Hepatocyte (in vitro differentiated cells): ENCODE measurements at regions not wholly inside any gene's neighbourhood (a gene's known extent, or its start where the extent isn't known, plus 50 kb on each side); places are given as distances from the start of the nearest gene placed in this dataset.

Experiments
- DNase-seq: peaks from one replicate; pipeline ENCODE4 v3.0.0-alpha.2; 2016; ENCODE audit warnings: low spot score
- H2AFZ ChIP-seq: fragments of 200-600 bp; sonication (generic); 2 replicates; pipeline ENCODE4 v1.6.0; 2016; ENCODE audit warnings: antibody characterized with exemption, mild to moderate bottlenecking
- H3K27ac ChIP-seq: fragments of 200-600 bp; sonication (generic); 2 replicates; pipeline ENCODE4 v1.5.1; 2016; ENCODE audit warnings: mild to moderate bottlenecking
- H3K27me3 ChIP-seq: fragments of 200-600 bp; sonication (generic); 2 replicates; pipeline ENCODE4 v1.6.1; 2016
- H3K36me3 ChIP-seq: fragments of 200-600 bp; sonication (generic); replicated peaks from 2 replicates; pipeline ENCODE4 v1.5.1; 2016; ENCODE audit warnings: low read depth; ENCODE audit not compliant: insufficient read depth
- H3K4me1 ChIP-seq: fragments of 200-600 bp; sonication (generic); 2 replicates; pipeline ENCODE4 v1.5.1; 2016; ENCODE audit warnings: mild to moderate bottlenecking, moderate library complexity; ENCODE audit not compliant: insufficient read depth
- H3K4me2 ChIP-seq: fragments of 200-600 bp; sonication (generic); 2 replicates; pipeline ENCODE4 v1.6.0; 2016
- H3K4me3 ChIP-seq: fragments of 200-600 bp; sonication (generic); 2 replicates; pipeline ENCODE4 v1.5.1; 2016; ENCODE audit warnings: mild to moderate bottlenecking
- H3K79me2 ChIP-seq: fragments of 200-600 bp; sonication (generic); 2 replicates; pipeline ENCODE4 v1.6.0; 2017; ENCODE audit warnings: mild to moderate bottlenecking
- H3K9me2 ChIP-seq: fragments of 200-600 bp; sonication (generic); replicated peaks from 2 replicates; pipeline ENCODE4 v1.6.0; 2017; ENCODE audit warnings: mild to moderate bottlenecking; ENCODE audit not compliant: insufficient read depth
- H3K9me3 ChIP-seq: fragments of 200-600 bp; sonication (generic); 2 replicates; pipeline ENCODE4 v1.5.1; 2016; ENCODE audit warnings: low read depth, mild to moderate bottlenecking
- H4K20me1 ChIP-seq: fragments of 200-600 bp; sonication (generic); 2 replicates; pipeline ENCODE4 v1.6.0; 2016; ENCODE audit warnings: mild to moderate bottlenecking; ENCODE audit not compliant: insufficient read depth, poor library complexity, severe bottlenecking
- CTCF ChIP-seq: fragments of 200-600 bp; sonication (generic); IDR thresholded peaks from 2 replicates; pipeline ENCODE4 v1.5.1; 2016; ENCODE audit warnings: antibody characterized with exemption, mild to moderate bottlenecking; ENCODE audit not compliant: poor library complexity
- EZH2 ChIP-seq: fragments of 200-600 bp; sonication (generic); IDR thresholded peaks from 2 replicates; pipeline ENCODE4 v1.6.1; 2016; ENCODE audit warnings: antibody characterized with exemption, mild to moderate bottlenecking, borderline replicate concordance
- EZH2phosphoT487 ChIP-seq: fragments of 200-600 bp; sonication (generic); IDR thresholded peaks from one replicate; pipeline ENCODE4 v1.6.1; 2018; ENCODE audit warnings: antibody characterized with exemption, mild to moderate bottlenecking, low read depth, moderate library complexity; ENCODE audit not compliant: unreplicated experiment, severe bottlenecking
- WGBS: methylation state at CpG from one replicate; pipeline ENCODE4 v1.1.6; 2016; ENCODE audit warnings: low lambda C conversion rate; ENCODE audit errors: missing lambda C conversion rate; 5-methylcytosine and 5-hydroxymethylcytosine counted together

- Histone ChIP-seq H3K27me3 (no peaks in the 10 kb centered on the region), H3K9me2 (no peaks in the 10 kb centered on the region), H3K27ac (peak overlapping the region; percentile 87), H3K4me3 (no peak overlapping the region), H3K4me2 (peak overlapping the region; percentile 45), H3K36me3 (no peaks in the 10 kb centered on the region), H3K9me3 (no peaks in the 10 kb centered on the region), H4K20me1 (no peaks in the 10 kb centered on the region), H3K79me2 (no peaks in the 10 kb centered on the region), H2AFZ (no peak overlapping the region), H3K4me1 (peaks cover 23% of the 10 kb centered on the region)
- TF ChIP-seq EZH2 (no peak), EZH2phosphoT487 (no peak), CTCF (no peak)
- peak; percentile 73 for DNase-seq
- WGBS, result 65% methylated on average over 4 of the region's 4 CpGs
Observed at GRCh38 chrX:68895341-68895755, 66.5 kb downstream of the EFNB1 start.

GRCh38 chrX:68894513-68895340, 65.9 kb downstream of the EFNB1 start:
- peak; percentile 60 for DNase-seq
- Histone ChIP-seq H3K27me3 (no peaks in the 10 kb centered on the region), H3K9me2 (no peaks in the 10 kb centered on the region), H3K27ac (peak overlapping the region; percentile 87), H3K4me3 (no peak overlapping the region), H2AFZ (peak overlapping the region; percentile 39), H3K9me3 (no peaks in the 10 kb centered on the region), H3K36me3 (no peaks in the 10 kb centered on the region), H3K79me2 (no peaks in the 10 kb centered on the region), H3K4me2 (peak overlapping the region; percentile 45), H4K20me1 (no peaks in the 10 kb centered on the region), H3K4me1 (peaks cover 23% of the 10 kb centered on the region)
- no peak for TF ChIP-seq EZH2phosphoT487
- TF ChIP-seq CTCF, result no peak
- TF ChIP-seq EZH2, result no peak
- 56% methylated on average over 41 of the region's 49 CpGs for WGBS

DNA sequence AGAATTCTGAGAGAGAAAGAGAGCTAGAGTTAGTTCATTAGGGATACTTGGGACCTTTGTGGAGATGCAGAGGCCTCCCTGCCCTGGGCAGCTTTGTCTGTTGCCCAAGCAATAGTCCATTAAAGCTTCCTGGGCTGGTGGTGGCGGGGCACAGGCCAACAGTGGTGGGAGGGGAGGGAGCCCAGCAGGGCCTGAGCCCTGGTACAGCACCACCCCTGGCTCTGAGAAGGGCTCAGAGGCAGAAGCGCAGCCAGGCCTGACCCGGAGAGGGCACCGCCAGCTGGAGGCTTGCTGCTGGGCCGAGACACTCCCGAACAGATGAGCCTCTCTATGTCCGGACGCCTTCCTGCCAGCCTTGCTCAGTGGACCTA, 65.3 kb downstream of the EFNB1 start:
- Histone ChIP-seq H3K27me3 (no peaks in the 10 kb centered on the region), H3K36me3 (no peaks in the 10 kb centered on the region), H3K4me2 (peak overlapping the region; percentile 45), H3K9me3 (no peaks in the 10 kb centered on the region), H3K9me2 (no peaks in the 10 kb centered on the region), H2AFZ (peak overlapping the region; percentile 39), H4K20me1 (no peaks in the 10 kb centered on the region), H3K79me2 (no peaks in the 10 kb centered on the region), H3K4me3 (no peak overlapping the region), H3K27ac (peak overlapping the region; percentile 87), H3K4me1 (peaks cover 23% of the 10 kb centered on the region)
- no peak for DNase-seq
- 92% methylated on average over 8 of the region's 8 CpGs for WGBS
- TF ChIP-seq EZH2phosphoT487 (no peak), EZH2 (no peak), CTCF (no peak)
